Panc1 (cell line): ENCODE measurements at regions not wholly inside any gene's neighbourhood (a gene's known extent, or its start where the extent isn't known, plus 50 kb on each side); places are given as distances from the start of the nearest gene placed in this dataset.
"Not testable (repeated sequence)": the region's sequence is repeated elsewhere in the genome, so short reads cannot be mapped to it uniquely, and the experiment has no call there.

Experiments
- ATAC-seq: fragments of 200-7000 bp; cut with Tn5 transposase; 2 replicates; pipeline ENCODE4 v1.9.1; 2020; ENCODE audit warnings: mild to moderate bottlenecking, moderate library complexity
- BruUV-seq: library from RNA; stranded (reverse); fragments of 400-500 nt; replicated peaks from 2 replicates; lab custom pipeline; 2021; lab: Mats Ljungman, UMichigan
- CTCF ChIA-PET: fragments of 300-600 bp; sonication (Branson Sonifier 250); formaldehyde crosslinking; loops from one replicate; lab custom pipeline; 2022; ENCODE audit warnings: antibody characterized with exemption; lab: Charles Lee
- POLR2A ChIA-PET: fragments of 300-600 bp; sonication (Branson Sonifier 250); formaldehyde crosslinking; loops from one replicate; lab custom pipeline; 2022; ENCODE audit warnings: antibody characterized with exemption; lab: Charles Lee
- DNase-seq: peaks from one replicate; pipeline ENCODE4 v3.0.0-alpha.2; 2010; ENCODE audit warnings: low read depth, low spot score
- H3K27ac ChIP-seq: 2 replicates; pipeline ENCODE4 v1.5.1; 2011; ENCODE audit warnings: mild to moderate bottlenecking, low read length, inconsistent platforms
- H3K27me3 ChIP-seq: fragments of 200-500 bp; sonication (Bioruptor generic); 2 replicates; pipeline ENCODE4 v1.6.0; 2014; ENCODE audit warnings: low read length, inconsistent platforms; ENCODE audit not compliant: control insufficient read depth, insufficient read depth
- H3K36me3 ChIP-seq: fragments of 200-500 bp; sonication (Bioruptor generic); 2 replicates; pipeline ENCODE4 v1.5.1; 2014; ENCODE audit warnings: inconsistent platforms, mild to moderate bottlenecking, low read length, moderate library complexity; ENCODE audit not compliant: control insufficient read depth, insufficient read depth
- H3K4me1 ChIP-seq: 2 replicates; pipeline ENCODE4 v1.5.1; 2011; ENCODE audit warnings: inconsistent platforms, mild to moderate bottlenecking, low read length, moderate library complexity; ENCODE audit not compliant: control insufficient read depth, insufficient read depth
- H3K4me3 ChIP-seq, 2 experiments: 2 replicates each; pipeline ENCODE4 v1.5.1; 2011 to 2012; ENCODE audit warnings: low read depth in 2 of 2, low read length in 2 of 2, mild to moderate bottlenecking in 2 of 2, inconsistent platforms in 1 of 2, moderate library complexity in 1 of 2
- H3K9me3 ChIP-seq: fragments of 200-500 bp; sonication (Bioruptor generic); 2 replicates; pipeline ENCODE4 v1.5.1; 2014; ENCODE audit warnings: low read depth, mild to moderate bottlenecking, inconsistent platforms, low read length, moderate library complexity; ENCODE audit not compliant: control insufficient read depth, insufficient read depth
- POLR2AphosphoS5 ChIP-seq: IDR thresholded peaks from 2 replicates; pipeline ENCODE4 v1.6.1; 2012; ENCODE audit warnings: mild to moderate bottlenecking, low read depth, low read length, moderate library complexity
- REST ChIP-seq, 2 experiments: IDR thresholded peaks; 2 replicates each; pipeline ENCODE4 v1.6.1; 2011 to 2012; ENCODE audit warnings: low read depth in 2 of 2, control low read depth in 1 of 2, low read length in 1 of 2, mild to moderate bottlenecking in 1 of 2, moderate library complexity in 1 of 2; ENCODE audit not compliant: insufficient read depth in 1 of 2
- SIN3A ChIP-seq: IDR thresholded peaks from 2 replicates; pipeline ENCODE4 v1.6.1; 2012; ENCODE audit warnings: low read depth, mild to moderate bottlenecking, low read length, moderate library complexity, borderline replicate concordance; ENCODE audit not compliant: insufficient read depth
- TCF7L2 ChIP-seq: IDR thresholded peaks from 2 replicates; pipeline ENCODE4 v1.6.1; 2011; ENCODE audit warnings: mild to moderate bottlenecking, low read depth, low read length, inconsistent platforms
- in situ Hi-C: cut with HindIII; loops from 2 replicates; pipeline ENCODE4 v1.10.0; 2016; ENCODE audit warnings: low sequenced_read_pairs, low pct_unique_long_range_greater_than_20kb
- intact Hi-C: fragments of 100-400 bp; cut with micrococcal nuclease; formaldehyde crosslinking; loops from one replicate; pipeline ENCODE4 v1.10.0; 2022; ENCODE audit not compliant: unreplicated experiment
- TF ChIP-seq, protein P1 (sequence below): fragments of 450-650 bp; IDR thresholded peaks from 2 replicates; pipeline ENCODE4 v1.5.1; 2017; ENCODE audit warnings: mild to moderate bottlenecking

DNA sequence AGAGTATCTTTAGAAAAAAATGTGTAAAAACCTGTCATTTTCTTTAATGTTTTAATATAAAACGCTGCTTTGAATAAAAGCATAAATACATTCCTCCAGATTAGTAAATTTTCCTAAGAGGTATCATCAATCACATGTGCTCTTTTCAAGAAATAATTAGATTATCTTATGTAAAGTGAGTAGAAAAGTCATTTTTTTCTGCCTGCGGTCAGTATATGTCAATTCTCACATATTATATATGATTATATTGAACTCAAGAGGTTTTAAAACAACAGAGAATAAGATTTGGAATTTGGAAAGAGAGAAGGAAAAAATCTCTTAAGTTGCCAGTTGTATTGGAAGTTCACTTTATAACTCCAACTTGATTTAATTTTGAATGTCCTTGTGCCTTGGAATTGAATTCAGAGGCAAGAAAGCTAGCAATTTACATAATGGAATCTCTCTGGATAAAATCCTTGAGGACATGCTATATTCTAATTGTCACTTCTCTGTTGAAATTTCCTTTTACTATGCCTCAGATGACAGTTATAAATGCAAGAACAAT is 740.1 kb upstream of the SPRY2 start:
- intact Hi-C loops = no loop called here
- no peaks in the 10 kb centered on the region for H3K36me3 ChIP-seq
- in situ Hi-C loops = no loop called here
- no peak overlapping the region for H3K27ac ChIP-seq
- ChIA-PET POLR2A (no interaction called here), CTCF (no interaction called here)
- ATAC-seq = no peak
- DNase-seq = no peak
- TF ChIP-seq POLR2AphosphoS5 (no peak), REST (IDR thresholded peaks at IDR 0.05; ENCODE audit: insufficient read depth in 1 of 2, low read depth in 2 of 2, low read length in 1 of 2) (no peak), SIN3A (no peak), TCF7L2 (no peak)
- TF ChIP-seq, protein P1, sequence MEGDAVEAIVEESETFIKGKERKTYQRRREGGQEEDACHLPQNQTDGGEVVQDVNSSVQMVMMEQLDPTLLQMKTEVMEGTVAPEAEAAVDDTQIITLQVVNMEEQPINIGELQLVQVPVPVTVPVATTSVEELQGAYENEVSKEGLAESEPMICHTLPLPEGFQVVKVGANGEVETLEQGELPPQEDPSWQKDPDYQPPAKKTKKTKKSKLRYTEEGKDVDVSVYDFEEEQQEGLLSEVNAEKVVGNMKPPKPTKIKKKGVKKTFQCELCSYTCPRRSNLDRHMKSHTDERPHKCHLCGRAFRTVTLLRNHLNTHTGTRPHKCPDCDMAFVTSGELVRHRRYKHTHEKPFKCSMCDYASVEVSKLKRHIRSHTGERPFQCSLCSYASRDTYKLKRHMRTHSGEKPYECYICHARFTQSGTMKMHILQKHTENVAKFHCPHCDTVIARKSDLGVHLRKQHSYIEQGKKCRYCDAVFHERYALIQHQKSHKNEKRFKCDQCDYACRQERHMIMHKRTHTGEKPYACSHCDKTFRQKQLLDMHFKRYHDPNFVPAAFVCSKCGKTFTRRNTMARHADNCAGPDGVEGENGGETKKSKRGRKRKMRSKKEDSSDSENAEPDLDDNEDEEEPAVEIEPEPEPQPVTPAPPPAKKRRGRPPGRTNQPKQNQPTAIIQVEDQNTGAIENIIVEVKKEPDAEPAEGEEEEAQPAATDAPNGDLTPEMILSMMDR = no peak
- no peaks in the 10 kb centered on the region for H3K27me3 ChIP-seq
- no peak overlapping the region for H3K4me3 ChIP-seq
- BruUV-seq = no TSS peak
- no peaks in the 10 kb centered on the region for H3K4me1 ChIP-seq
- no peaks in the 10 kb centered on the region for H3K9me3 ChIP-seq

DNA sequence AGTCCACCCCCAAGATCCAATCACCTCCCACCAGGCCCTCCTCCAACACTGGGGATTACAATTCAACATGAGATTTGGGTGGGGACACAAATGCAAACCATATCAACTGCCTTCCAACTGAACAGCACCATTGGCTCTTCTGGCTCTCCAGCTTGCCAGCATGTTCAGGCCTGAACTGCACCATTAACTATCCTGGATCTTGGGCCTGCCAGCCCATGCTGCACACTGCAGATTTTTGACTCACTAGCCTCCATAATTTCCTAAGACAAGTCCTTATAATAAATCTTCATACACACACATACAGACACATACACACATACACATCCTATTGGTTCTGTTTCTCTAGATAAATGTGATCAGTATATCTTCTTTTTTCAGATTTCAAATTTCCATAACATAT is 737.1 kb upstream of the SPRY2 start:
- Histone ChIP-seq H3K27ac (no peak overlapping the region), H3K9me3 (no peaks in the 10 kb centered on the region), H3K4me1 (no peaks in the 10 kb centered on the region), H3K27me3 (no peaks in the 10 kb centered on the region), H3K36me3 (no peaks in the 10 kb centered on the region), H3K4me3 (no peak overlapping the region)
- DNase-seq (no peak), ATAC-seq (no peak)
- intact Hi-C loops = no loop called here
- ChIA-PET POLR2A (no interaction called here), CTCF (no interaction called here)
- BruUV-seq = no TSS peak
- in situ Hi-C loops = no loop called here
- TF ChIP-seq TCF7L2 (no peak), SIN3A (no peak), REST (IDR thresholded peaks at IDR 0.05; ENCODE audit: insufficient read depth in 1 of 2, low read depth in 2 of 2, low read length in 1 of 2) (no peak), POLR2AphosphoS5 (no peak)
- TF ChIP-seq, protein P1 = no peak

- CTCF ChIA-PET, H3K4me1 ChIP-seq, H3K27me3 ChIP-seq, H3K27ac ChIP-seq, H3K4me3 ChIP-seq, in situ Hi-C loops, DNase-seq, H3K36me3 ChIP-seq, H3K9me3 ChIP-seq, ATAC-seq, POLR2A ChIA-PET, BruUV-seq, intact Hi-C loops: not testable (repeated sequence)
Observed at GRCh38 chr13:81069822-81070221, 728.9 kb upstream of the SPRY2 start.
